Neural cell (in vitro differentiated cells): ENCODE measurements at regions not wholly inside any gene's neighbourhood (a gene's known extent, or its start where the extent isn't known, plus 50 kb on each side); places are given as distances from the start of the nearest gene placed in this dataset.

Experiments
- H2AFZ ChIP-seq: fragments of 200-600, 300-800 bp; sonication (generic), shearing (Covaris generic); 2 replicates; pipeline ENCODE4 v1.6.0; 2014; ENCODE audit warnings: low read depth, mild to moderate bottlenecking, antibody characterized with exemption, low read length, moderate library complexity
- H3F3A ChIP-seq: fragments of 200-600 bp; shearing (Covaris generic); 2 replicates; pipeline ENCODE4 v1.6.1; 2016; ENCODE audit warnings: mild to moderate bottlenecking, moderate library complexity, mixed read lengths, antibody characterized with exemption, low read length; ENCODE audit not compliant: insufficient read depth, poor library complexity, severe bottlenecking
- H3K27ac ChIP-seq: fragments of 200-600, 300-800 bp; sonication (generic), shearing (Covaris generic); 2 replicates; pipeline ENCODE4 v1.5.1; 2014; ENCODE audit warnings: mild to moderate bottlenecking, low read length, moderate library complexity
- H3K27me3 ChIP-seq: fragments of 300-800, 200-600 bp; sonication (generic), shearing (Covaris generic); 2 replicates; pipeline ENCODE4 v1.6.0; 2014; ENCODE audit warnings: mild to moderate bottlenecking, low read depth, low read length, moderate library complexity; ENCODE audit not compliant: insufficient read depth
- H3K36me3 ChIP-seq: fragments of 300-800, 200-600 bp; sonication (generic), shearing (Covaris generic); 2 replicates; pipeline ENCODE4 v1.5.1; 2014; ENCODE audit warnings: mild to moderate bottlenecking, antibody characterized with exemption, low read length, moderate library complexity; ENCODE audit not compliant: insufficient read depth
- H3K4me2 ChIP-seq: fragments of 300-800, 200-600 bp; sonication (generic), shearing (Covaris generic); 2 replicates; pipeline ENCODE4 v1.6.0; 2014; ENCODE audit warnings: mild to moderate bottlenecking, low read length
- H3K4me3 ChIP-seq: fragments of 300-800, 200-600 bp; sonication (generic), shearing (Covaris generic); 2 replicates; pipeline ENCODE4 v1.5.1; 2014; ENCODE audit warnings: mild to moderate bottlenecking, low read length, moderate library complexity
- H3K79me2 ChIP-seq: fragments of 200-600 bp; shearing (Covaris generic); replicated peaks from 2 replicates; pipeline ENCODE4 v1.6.0; 2014; ENCODE audit warnings: mild to moderate bottlenecking, low read length, moderate library complexity; ENCODE audit not compliant: insufficient read depth
- H3K9ac ChIP-seq: fragments of 300-800, 200-600 bp; sonication (generic), shearing (Covaris generic); 2 replicates; pipeline ENCODE4 v1.6.1; 2016; ENCODE audit warnings: mild to moderate bottlenecking, low read length, mixed read lengths
- H3K9me2 ChIP-seq: fragments of 200-600 bp; shearing (Covaris generic); 2 replicates; pipeline ENCODE4 v1.6.1; 2016; ENCODE audit warnings: mild to moderate bottlenecking, low read length, mixed read lengths; ENCODE audit not compliant: insufficient read depth
- H3K9me3 ChIP-seq: fragments of 200-600, 300-800 bp; sonication (generic), shearing (Covaris generic); 2 replicates; pipeline ENCODE4 v1.6.1; 2016; ENCODE audit warnings: mild to moderate bottlenecking, mixed run types, low read length, moderate library complexity, mixed read lengths
- H4K20me1 ChIP-seq: fragments of 200-600 bp; shearing (Covaris generic); 2 replicates; pipeline ENCODE4 v1.6.1; 2016; ENCODE audit warnings: mild to moderate bottlenecking, mixed run types; ENCODE audit not compliant: insufficient read depth
- EP300 ChIP-seq: fragments of 450-650 bp; conservative IDR thresholded peaks from 2 replicates; pipeline ENCODE4 v1.6.1; 2014; ENCODE audit warnings: antibody characterized with exemption, mild to moderate bottlenecking, moderate library complexity; ENCODE audit not compliant: poor library complexity, severe bottlenecking
- EZH2 ChIP-seq: fragments of 200-600, 300-800 bp; shearing (Covaris generic), sonication (generic); IDR thresholded peaks from 2 replicates; pipeline ENCODE4 v1.6.1; 2014; ENCODE audit warnings: antibody characterized with exemption, low read length, borderline replicate concordance, mild to moderate bottlenecking; ENCODE audit not compliant: insufficient read depth, poor library complexity, severe bottlenecking
- MXI1 ChIP-seq: fragments of 450-650 bp; conservative IDR thresholded peaks from 2 replicates; pipeline ENCODE4 v1.6.1; 2014; ENCODE audit warnings: antibody characterized with exemption, mild to moderate bottlenecking; ENCODE audit not compliant: poor library complexity, severe bottlenecking
- POLR2AphosphoS5 ChIP-seq: IDR thresholded peaks from 2 replicates; pipeline ENCODE4 v1.6.1; 2012
- RAD21 ChIP-seq: fragments of 450-650 bp; conservative IDR thresholded peaks from 2 replicates; pipeline ENCODE4 v1.6.1; 2014; ENCODE audit warnings: antibody characterized with exemption, mild to moderate bottlenecking, moderate library complexity
- SMC3 ChIP-seq: fragments of 450-650 bp; conservative IDR thresholded peaks from 2 replicates; pipeline ENCODE4 v1.6.1; 2014; ENCODE audit warnings: antibody characterized with exemption, mild to moderate bottlenecking, moderate library complexity; ENCODE audit not compliant: poor library complexity
- TAF1 ChIP-seq: IDR thresholded peaks from 2 replicates; pipeline ENCODE4 v1.6.1; 2012; ENCODE audit warnings: low read depth
- TF ChIP-seq, protein P1 (sequence below): IDR thresholded peaks from 2 replicates; pipeline ENCODE4 v1.6.1; 2012; ENCODE audit warnings: borderline replicate concordance
- TF ChIP-seq, protein P2 (sequence below): fragments of 450-650 bp; IDR thresholded peaks from 2 replicates; pipeline ENCODE4 v1.5.1; 2014; ENCODE audit warnings: antibody characterized with exemption, mild to moderate bottlenecking, moderate library complexity; ENCODE audit not compliant: poor library complexity, severe bottlenecking

GRCh38 chr6:95186710-95187109 lies 390.6 kb upstream of the MANEA start:
- no peak overlapping the region for H2AFZ ChIP-seq
- no peaks in the 10 kb centered on the region for H3K36me3 ChIP-seq
- TF ChIP-seq TAF1 (no peak), MXI1 (no peak), POLR2AphosphoS5 (no peak), SMC3 (no peak), RAD21 (no peak), EZH2 (no peak), EP300 (no peak)
- TF ChIP-seq, protein P1, sequence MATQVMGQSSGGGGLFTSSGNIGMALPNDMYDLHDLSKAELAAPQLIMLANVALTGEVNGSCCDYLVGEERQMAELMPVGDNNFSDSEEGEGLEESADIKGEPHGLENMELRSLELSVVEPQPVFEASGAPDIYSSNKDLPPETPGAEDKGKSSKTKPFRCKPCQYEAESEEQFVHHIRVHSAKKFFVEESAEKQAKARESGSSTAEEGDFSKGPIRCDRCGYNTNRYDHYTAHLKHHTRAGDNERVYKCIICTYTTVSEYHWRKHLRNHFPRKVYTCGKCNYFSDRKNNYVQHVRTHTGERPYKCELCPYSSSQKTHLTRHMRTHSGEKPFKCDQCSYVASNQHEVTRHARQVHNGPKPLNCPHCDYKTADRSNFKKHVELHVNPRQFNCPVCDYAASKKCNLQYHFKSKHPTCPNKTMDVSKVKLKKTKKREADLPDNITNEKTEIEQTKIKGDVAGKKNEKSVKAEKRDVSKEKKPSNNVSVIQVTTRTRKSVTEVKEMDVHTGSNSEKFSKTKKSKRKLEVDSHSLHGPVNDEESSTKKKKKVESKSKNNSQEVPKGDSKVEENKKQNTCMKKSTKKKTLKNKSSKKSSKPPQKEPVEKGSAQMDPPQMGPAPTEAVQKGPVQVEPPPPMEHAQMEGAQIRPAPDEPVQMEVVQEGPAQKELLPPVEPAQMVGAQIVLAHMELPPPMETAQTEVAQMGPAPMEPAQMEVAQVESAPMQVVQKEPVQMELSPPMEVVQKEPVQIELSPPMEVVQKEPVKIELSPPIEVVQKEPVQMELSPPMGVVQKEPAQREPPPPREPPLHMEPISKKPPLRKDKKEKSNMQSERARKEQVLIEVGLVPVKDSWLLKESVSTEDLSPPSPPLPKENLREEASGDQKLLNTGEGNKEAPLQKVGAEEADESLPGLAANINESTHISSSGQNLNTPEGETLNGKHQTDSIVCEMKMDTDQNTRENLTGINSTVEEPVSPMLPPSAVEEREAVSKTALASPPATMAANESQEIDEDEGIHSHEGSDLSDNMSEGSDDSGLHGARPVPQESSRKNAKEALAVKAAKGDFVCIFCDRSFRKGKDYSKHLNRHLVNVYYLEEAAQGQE, result no peak
- TF ChIP-seq, protein P2, sequence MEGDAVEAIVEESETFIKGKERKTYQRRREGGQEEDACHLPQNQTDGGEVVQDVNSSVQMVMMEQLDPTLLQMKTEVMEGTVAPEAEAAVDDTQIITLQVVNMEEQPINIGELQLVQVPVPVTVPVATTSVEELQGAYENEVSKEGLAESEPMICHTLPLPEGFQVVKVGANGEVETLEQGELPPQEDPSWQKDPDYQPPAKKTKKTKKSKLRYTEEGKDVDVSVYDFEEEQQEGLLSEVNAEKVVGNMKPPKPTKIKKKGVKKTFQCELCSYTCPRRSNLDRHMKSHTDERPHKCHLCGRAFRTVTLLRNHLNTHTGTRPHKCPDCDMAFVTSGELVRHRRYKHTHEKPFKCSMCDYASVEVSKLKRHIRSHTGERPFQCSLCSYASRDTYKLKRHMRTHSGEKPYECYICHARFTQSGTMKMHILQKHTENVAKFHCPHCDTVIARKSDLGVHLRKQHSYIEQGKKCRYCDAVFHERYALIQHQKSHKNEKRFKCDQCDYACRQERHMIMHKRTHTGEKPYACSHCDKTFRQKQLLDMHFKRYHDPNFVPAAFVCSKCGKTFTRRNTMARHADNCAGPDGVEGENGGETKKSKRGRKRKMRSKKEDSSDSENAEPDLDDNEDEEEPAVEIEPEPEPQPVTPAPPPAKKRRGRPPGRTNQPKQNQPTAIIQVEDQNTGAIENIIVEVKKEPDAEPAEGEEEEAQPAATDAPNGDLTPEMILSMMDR, result no peak

GRCh38 chr6:95197590-95197989 lies 379.7 kb upstream of the MANEA start:
- Histone ChIP-seq H3K79me2 (no peaks in the 10 kb centered on the region), H3K9ac (no peak overlapping the region), H3K27ac (no peak overlapping the region), H3K4me3 (no peak overlapping the region), H3K9me3 (no peaks in the 10 kb centered on the region), H3K36me3 (no peaks in the 10 kb centered on the region), H2AFZ (no peak overlapping the region), H3K9me2 (no peaks in the 10 kb centered on the region), H3F3A (no peaks in the 10 kb centered on the region), H4K20me1 (no peaks in the 10 kb centered on the region), H3K4me2 (no peak overlapping the region), H3K27me3 (no peaks in the 10 kb centered on the region)
- TF ChIP-seq, protein P2, result no peak
- TF ChIP-seq SMC3, result no peak
- TF ChIP-seq, protein P1, result no peak
- no peak for TF ChIP-seq TAF1
- no peak for TF ChIP-seq RAD21
- no peak for TF ChIP-seq EP300
- TF ChIP-seq MXI1, result no peak
- no peak for TF ChIP-seq EZH2
- TF ChIP-seq POLR2AphosphoS5, result no peak

More at GRCh38 chr6:95186710-95187109, 390.6 kb upstream of the MANEA start:
- H4K20me1 ChIP-seq, result no peaks in the 10 kb centered on the region
- no peak overlapping the region for H3K4me3 ChIP-seq
- no peaks in the 10 kb centered on the region for H3K9me3 ChIP-seq
- H3K9me2 ChIP-seq, result no peaks in the 10 kb centered on the region
- H3K27ac ChIP-seq, result no peak overlapping the region
- H3K27me3 ChIP-seq, result no peaks in the 10 kb centered on the region
- no peak overlapping the region for H3K9ac ChIP-seq
- H3K4me2 ChIP-seq, result no peak overlapping the region
- no peaks in the 10 kb centered on the region for H3K79me2 ChIP-seq
- H3F3A ChIP-seq, result no peaks in the 10 kb centered on the region
